ENCODE measurements at regions not wholly inside any gene's neighbourhood (a gene's known extent, or its start where the extent isn't known, plus 50 kb on each side); places are given as distances from the start of the nearest gene placed in this dataset.
"Not testable (repeated sequence)": the region's sequence is repeated elsewhere in the genome, so short reads cannot be mapped to it uniquely, and the experiment has no call there.

- Mint-ChIP-seq H3K4me3 (no peak overlapping the region), H3K27me3 (no peaks in the 10 kb centered on the region)
Measured at GRCh38 chr2:17010104-17010503, 344.5 kb upstream of the CYRIA start.

DNA sequence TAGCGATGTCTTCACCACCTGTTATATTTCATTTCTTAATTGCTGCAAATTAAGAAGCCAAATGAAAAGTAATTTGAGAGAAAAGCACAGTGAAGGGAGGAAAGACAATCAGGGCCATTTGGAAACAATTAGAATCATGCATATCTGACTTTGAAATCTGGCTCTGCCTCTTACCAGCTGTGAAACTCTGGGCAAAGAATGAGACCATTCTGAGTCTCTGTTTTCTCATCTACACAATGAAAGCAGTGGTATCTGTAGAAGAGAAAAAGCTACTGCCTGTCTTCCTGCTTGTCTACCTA, 334.5 kb upstream of the CYRIA start:
- DNase-seq = no peak

More at GRCh38 chr2:17010104-17010503, 344.5 kb upstream of the CYRIA start:
- Mint-ChIP-seq H3K36me3 (ENCODE audit: low read depth) (no peaks in the 10 kb centered on the region), H3K9me3 (peaks cover 7% of the 10 kb centered on the region), H3K27ac (no peak overlapping the region), H3K4me1 (no peaks in the 10 kb centered on the region)
- ATAC-seq (no peak), DNase-seq (no peak)

DNA sequence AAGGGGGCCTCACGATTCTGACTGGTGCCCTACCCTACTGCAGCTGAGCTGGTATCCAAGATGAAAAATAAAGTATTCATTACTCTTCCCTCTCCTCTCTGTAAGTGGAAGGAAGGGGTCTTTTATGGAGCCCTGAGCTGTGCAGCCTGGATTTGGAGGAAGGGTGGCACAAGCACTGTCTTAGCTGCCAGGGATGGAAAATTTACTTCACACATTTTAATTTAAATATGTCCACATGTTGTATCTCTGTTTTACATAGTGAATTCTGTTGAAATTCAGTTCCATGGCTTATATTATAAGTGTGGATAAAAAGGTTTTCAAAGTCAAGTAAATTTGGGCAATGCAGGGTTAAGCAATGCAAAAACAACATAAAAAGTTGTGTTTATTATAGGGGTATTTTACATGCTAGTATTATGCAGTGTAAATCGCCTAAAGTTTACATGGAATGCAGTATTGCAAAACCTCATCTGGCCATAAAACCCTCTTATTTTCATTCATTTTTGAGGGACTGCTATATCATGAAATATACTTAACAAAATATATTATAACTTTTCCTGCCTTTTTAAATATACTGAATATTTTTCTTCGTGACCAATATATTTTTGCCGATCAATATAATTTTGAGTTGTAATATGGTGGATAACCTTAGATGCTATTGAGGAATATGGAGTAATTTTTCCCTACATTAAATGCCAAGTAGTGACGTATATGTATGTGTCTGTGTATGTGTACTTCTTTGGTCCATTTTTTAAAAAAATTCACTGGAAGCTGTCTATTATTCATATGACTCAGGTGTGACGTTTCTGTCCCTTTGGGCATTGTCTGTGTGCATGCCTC, 333.9 kb upstream of the CYRIA start:
- Mint-ChIP-seq H3K27me3 (no peaks in the 10 kb centered on the region), H3K36me3 (ENCODE audit: low read depth) (no peaks in the 10 kb centered on the region), H3K4me3 (no peak overlapping the region), H3K4me1 (no peaks in the 10 kb centered on the region), H3K27ac (no peak overlapping the region), H3K9me3 (peaks cover 19% of the 10 kb centered on the region)
- DNase-seq (no peak), ATAC-seq (no peak)

More for the DNA sequence above, 334.5 kb upstream of the CYRIA start:
- no peaks in the 10 kb centered on the region for H3K36me3 Mint-ChIP-seq (ENCODE audit: low read depth)
- H3K9me3 Mint-ChIP-seq = peaks cover 16% of the 10 kb centered on the region
- no peaks in the 10 kb centered on the region for H3K27me3 Mint-ChIP-seq
- no peak overlapping the region for H3K4me3 Mint-ChIP-seq
- H3K4me1 Mint-ChIP-seq = no peaks in the 10 kb centered on the region
- no peak for ATAC-seq
- no peak overlapping the region for H3K27ac Mint-ChIP-seq

DNA sequence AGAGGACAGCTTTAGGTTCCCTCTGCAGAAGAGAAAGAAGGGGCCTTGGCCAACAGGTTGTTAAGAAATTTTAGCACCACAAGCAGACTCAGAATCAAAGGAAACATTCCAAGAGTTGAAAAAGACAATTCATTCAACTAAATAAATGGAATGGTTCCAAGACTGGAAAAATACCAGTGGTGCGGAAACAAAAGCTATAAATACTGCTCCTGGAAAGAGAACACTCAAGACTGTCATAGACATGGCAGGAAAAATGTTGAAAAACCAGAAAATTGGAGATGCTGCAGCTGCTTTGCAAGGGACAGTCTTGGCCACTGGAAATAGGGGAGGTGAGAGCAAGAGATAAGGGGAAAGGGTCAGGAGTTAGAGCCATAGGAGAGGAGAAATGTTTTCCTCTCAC, 312.7 kb upstream of the CYRIA start:
- H3K27me3 Mint-ChIP-seq = no peaks in the 10 kb centered on the region
- no peaks in the 10 kb centered on the region for H3K4me1 Mint-ChIP-seq
- no peak overlapping the region for H3K27ac Mint-ChIP-seq
- ATAC-seq (no peak), DNase-seq (no peak)
- no peak overlapping the region for H3K4me3 Mint-ChIP-seq
- H3K9me3 Mint-ChIP-seq = peaks cover 8% of the 10 kb centered on the region
- H3K36me3 Mint-ChIP-seq (ENCODE audit: low read depth) = no peaks in the 10 kb centered on the region

DNA sequence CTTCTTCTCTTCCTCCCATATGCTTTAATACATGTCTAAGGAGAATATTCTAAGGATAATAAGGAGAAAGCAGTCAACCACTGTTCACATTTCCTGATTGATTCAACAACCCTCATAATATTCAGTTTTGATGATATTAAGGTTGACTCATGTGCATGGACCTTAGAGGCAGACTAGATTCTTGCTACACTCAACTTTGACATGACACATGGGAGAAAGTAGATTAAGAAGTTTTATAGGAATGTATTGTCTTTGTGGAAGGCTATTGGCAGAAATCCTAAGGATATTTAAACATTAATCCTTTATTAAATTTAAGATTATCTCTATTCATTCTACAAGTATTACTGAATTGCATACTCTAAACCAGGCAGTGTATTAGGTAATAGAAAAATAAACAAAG, 309.1 kb upstream of the CYRIA start:
- DNase-seq = no peak
- Mint-ChIP-seq H3K36me3 (ENCODE audit: low read depth) (no peaks in the 10 kb centered on the region), H3K4me1 (no peaks in the 10 kb centered on the region), H3K27me3 (no peaks in the 10 kb centered on the region), H3K4me3 (no peak overlapping the region), H3K9me3 (peaks cover 3% of the 10 kb centered on the region), H3K27ac (no peak overlapping the region)
- no peak for ATAC-seq

DNA sequence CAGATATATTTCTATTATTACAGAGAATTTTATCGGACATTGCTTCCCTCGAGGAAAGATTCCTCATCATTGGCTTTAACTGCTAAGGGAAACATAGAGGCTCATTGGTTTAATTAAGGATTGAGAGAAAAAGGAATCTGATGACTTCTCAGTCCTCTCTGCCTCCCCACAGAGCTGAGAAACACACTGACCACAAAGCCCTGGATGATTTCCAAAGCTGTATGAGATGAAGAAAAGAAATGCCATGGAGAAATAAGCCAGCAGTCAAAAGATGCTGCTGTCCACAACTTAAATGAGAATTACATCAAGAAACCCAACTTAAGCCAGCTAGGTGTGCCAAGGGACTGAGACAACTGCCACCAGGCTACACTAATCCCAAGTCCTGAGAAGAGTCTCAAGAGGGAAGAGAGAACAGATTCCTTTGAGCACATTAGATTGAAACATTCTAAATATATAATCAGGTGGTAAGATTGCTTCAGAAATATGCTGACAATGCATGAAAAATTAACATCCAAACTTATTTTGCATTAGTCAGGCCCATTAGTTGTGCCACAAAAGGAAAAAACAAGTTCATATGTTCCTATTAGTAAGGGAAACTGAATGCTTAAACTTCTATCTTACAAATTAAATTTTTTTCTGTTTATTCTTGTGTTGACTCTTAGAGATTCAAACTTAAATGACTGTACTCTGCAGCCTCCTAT, 308.1 kb upstream of the CYRIA start:
- DNase-seq = no peak
- no peak for ATAC-seq
- no peak overlapping the region for H3K4me3 Mint-ChIP-seq
- H3K4me1 Mint-ChIP-seq = no peaks in the 10 kb centered on the region
- H3K36me3 Mint-ChIP-seq (ENCODE audit: low read depth) = no peaks in the 10 kb centered on the region
- H3K27ac Mint-ChIP-seq = no peak overlapping the region
- H3K9me3 Mint-ChIP-seq = peaks cover 3% of the 10 kb centered on the region
- no peaks in the 10 kb centered on the region for H3K27me3 Mint-ChIP-seq

GRCh38 chr2:16972276-16972675, 306.6 kb upstream of the CYRIA start:
- Mint-ChIP-seq H3K4me3 (no peak overlapping the region), H3K36me3 (ENCODE audit: low read depth) (no peaks in the 10 kb centered on the region), H3K27me3 (no peaks in the 10 kb centered on the region), H3K9me3 (peaks cover 3% of the 10 kb centered on the region), H3K27ac (no peak overlapping the region), H3K4me1 (no peaks in the 10 kb centered on the region)
- ATAC-seq (no peak), DNase-seq (no peak)

DNA sequence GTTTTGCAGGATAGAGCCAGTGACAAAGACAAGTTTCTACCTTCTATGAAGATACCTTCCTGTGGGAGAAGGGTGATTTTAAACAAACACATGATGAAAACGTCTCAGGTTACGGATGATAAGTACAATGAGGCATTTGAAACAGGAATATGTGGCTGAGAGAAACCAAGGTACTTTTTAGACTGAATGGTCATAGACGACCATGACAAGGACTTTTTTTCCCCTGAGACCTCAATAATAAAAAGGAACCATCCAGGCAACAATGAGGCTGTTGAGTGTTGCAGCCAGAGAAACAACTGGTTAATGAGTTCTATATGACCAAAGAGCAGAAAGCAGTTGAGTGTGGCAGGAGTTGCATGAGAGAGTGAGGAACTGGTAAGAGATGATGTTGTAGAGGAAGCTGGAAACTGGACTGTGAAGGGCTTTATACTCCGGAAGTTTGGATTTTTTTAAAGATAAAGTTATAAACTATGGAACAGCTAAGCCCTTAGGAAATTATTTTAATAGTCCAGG, 306.1 kb upstream of the CYRIA start:
- no peak overlapping the region for H3K4me3 Mint-ChIP-seq
- H3K9me3 Mint-ChIP-seq = peaks cover 3% of the 10 kb centered on the region
- DNase-seq (no peak), ATAC-seq (no peak)
- no peaks in the 10 kb centered on the region for H3K36me3 Mint-ChIP-seq (ENCODE audit: low read depth)
- no peaks in the 10 kb centered on the region for H3K27me3 Mint-ChIP-seq
- no peak overlapping the region for H3K27ac Mint-ChIP-seq
- H3K4me1 Mint-ChIP-seq = no peaks in the 10 kb centered on the region

DNA sequence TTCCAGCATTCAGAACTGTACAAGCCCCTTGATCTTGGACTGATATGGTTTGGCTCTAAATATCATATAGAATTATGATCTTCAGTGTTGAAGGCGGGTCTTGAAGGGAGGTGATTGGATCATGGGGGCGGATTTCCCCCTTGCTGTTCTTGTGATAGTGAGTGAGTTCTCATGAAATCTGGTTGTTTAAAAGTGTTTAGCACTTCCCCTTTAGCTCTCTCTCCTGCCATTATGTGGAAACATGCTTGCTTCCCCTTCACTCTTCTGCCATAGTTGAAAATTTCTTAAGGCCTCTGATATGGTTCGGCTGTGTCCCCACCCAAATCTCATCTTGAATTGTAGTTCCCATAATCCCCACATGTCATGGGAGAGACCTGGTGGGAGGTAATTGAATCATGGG, 305.3 kb upstream of the CYRIA start:
- ATAC-seq; H3K4me3 Mint-ChIP-seq; H3K9me3 Mint-ChIP-seq; H3K4me1 Mint-ChIP-seq; H3K27me3 Mint-ChIP-seq; H3K27ac Mint-ChIP-seq; DNase-seq; H3K36me3 Mint-ChIP-seq (ENCODE audit: low read depth): not testable (repeated sequence)

- Mint-ChIP-seq H3K27ac (no peak overlapping the region), H3K4me3 (no peak overlapping the region), H3K9me3 (no peaks in the 10 kb centered on the region), H3K4me1 (no peaks in the 10 kb centered on the region), H3K27me3 (peaks cover 2% of the 10 kb centered on the region), H3K36me3 (ENCODE audit: low read depth) (no peaks in the 10 kb centered on the region)
- DNase-seq (no peak), ATAC-seq (no peak)
Measured at GRCh38 chr2:16962505-16962904, 296.9 kb upstream of the CYRIA start.

DNA sequence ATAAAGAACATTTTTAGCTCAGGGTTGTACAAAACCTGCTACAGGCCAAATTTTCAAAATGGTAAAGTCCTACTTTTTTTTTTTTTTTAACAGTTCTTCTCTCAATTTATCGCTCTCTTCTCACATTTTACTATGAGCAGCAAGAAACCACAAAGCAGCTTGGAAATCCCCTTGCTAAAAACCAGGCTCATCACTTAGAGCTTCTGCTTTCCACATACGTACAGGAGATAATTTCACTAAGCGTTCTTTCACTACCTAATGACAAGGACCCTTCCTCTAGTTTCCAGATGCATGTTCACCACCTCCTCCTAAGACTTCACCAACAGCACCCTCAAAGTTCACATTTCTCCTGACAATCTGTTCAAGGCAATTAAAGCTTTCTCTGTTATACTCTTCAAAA, 294.9 kb upstream of the CYRIA start:
- H3K4me3 Mint-ChIP-seq = no peak overlapping the region
- no peak overlapping the region for H3K27ac Mint-ChIP-seq
- no peak for ATAC-seq
- H3K36me3 Mint-ChIP-seq (ENCODE audit: low read depth) = no peaks in the 10 kb centered on the region
- no peak for DNase-seq
- peaks cover 2% of the 10 kb centered on the region for H3K27me3 Mint-ChIP-seq
- H3K4me1 Mint-ChIP-seq = no peaks in the 10 kb centered on the region
- H3K9me3 Mint-ChIP-seq = no peaks in the 10 kb centered on the region

DNA sequence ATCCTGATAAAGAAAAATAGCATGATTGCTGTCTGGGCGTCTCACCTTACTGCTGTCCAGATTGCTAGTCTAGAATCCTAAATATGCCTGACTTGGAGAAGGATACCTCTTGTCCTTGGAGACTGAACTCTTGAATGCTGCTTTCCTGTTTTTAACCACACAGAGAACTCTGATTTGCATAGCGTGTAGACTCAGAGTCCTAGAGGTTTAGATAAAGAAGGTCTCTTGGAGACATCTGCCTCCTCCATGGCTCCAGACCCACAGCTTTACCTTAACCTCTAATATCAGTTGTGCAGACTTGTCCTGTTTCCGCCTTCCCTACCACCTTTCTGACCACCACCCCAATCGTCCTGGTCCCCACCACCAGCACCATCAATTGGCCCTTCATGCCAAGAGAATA, 292.6 kb upstream of the CYRIA start:
- no peak overlapping the region for H3K27ac Mint-ChIP-seq
- H3K27me3 Mint-ChIP-seq = peaks cover 2% of the 10 kb centered on the region
- H3K9me3 Mint-ChIP-seq = no peaks in the 10 kb centered on the region
- H3K4me1 Mint-ChIP-seq = no peaks in the 10 kb centered on the region
- no peaks in the 10 kb centered on the region for H3K36me3 Mint-ChIP-seq (ENCODE audit: low read depth)
- DNase-seq (no peak), ATAC-seq (no peak)
- H3K4me3 Mint-ChIP-seq = no peak overlapping the region

- no peak overlapping the region for H3K4me3 Mint-ChIP-seq
- no peaks in the 10 kb centered on the region for H3K36me3 Mint-ChIP-seq (ENCODE audit: low read depth)
- ATAC-seq (no peak), DNase-seq (no peak)
- H3K4me1 Mint-ChIP-seq = no peaks in the 10 kb centered on the region
- H3K27me3 Mint-ChIP-seq = peaks cover 1% of the 10 kb centered on the region
- no peak overlapping the region for H3K27ac Mint-ChIP-seq
- peaks cover 6% of the 10 kb centered on the region for H3K9me3 Mint-ChIP-seq
Measured at GRCh38 chr2:16952805-16953204, 287.2 kb upstream of the CYRIA start.

- Mint-ChIP-seq H3K27ac (no peak overlapping the region), H3K4me3 (no peak overlapping the region), H3K36me3 (ENCODE audit: low read depth) (no peaks in the 10 kb centered on the region), H3K27me3 (peaks cover 1% of the 10 kb centered on the region), H3K4me1 (no peaks in the 10 kb centered on the region), H3K9me3 (peaks cover 6% of the 10 kb centered on the region)
- ATAC-seq = no peak
- no peak for DNase-seq
Measured at GRCh38 chr2:16952368-16952767, 286.7 kb upstream of the CYRIA start.

DNA sequence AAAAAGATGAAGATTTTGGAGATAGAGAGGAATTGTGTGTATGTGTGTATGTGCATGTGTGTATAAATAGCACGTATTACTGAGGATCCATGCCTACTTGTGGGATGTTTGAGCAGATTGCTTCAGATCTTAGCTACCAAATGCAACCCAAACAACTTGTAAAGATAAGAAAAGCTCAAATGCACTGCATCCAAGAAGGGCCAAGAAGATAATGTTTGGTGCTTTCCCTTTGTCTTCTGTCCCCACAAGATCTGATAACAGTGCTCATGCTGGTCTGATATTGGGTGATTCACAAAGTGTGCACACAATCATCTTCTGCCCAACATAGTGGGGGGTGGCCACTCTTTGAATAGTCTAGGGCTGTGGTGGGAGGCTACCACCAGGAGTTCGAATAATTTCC, 284.8 kb upstream of the CYRIA start:
- H3K4me3 Mint-ChIP-seq = no peak overlapping the region
- H3K27ac Mint-ChIP-seq = no peak overlapping the region
- no peaks in the 10 kb centered on the region for H3K36me3 Mint-ChIP-seq (ENCODE audit: low read depth)
- H3K4me1 Mint-ChIP-seq = no peaks in the 10 kb centered on the region
- DNase-seq = no peak
- H3K27me3 Mint-ChIP-seq = peaks cover 1% of the 10 kb centered on the region
- H3K9me3 Mint-ChIP-seq = peaks cover 6% of the 10 kb centered on the region
- ATAC-seq = no peak

Measured in activated naive CD8-positive, alpha-beta T cell treated with anti-CD3 and anti-CD28 coated beads, Interleukin-2, amount 50 U/mL, for 24 hours (primary cell).